ENCODE measurements at regions not wholly inside any gene's neighbourhood (a gene's known extent, or its start where the extent isn't known, plus 50 kb on each side); places are given as distances from the start of the nearest gene placed in this dataset.

DNA sequence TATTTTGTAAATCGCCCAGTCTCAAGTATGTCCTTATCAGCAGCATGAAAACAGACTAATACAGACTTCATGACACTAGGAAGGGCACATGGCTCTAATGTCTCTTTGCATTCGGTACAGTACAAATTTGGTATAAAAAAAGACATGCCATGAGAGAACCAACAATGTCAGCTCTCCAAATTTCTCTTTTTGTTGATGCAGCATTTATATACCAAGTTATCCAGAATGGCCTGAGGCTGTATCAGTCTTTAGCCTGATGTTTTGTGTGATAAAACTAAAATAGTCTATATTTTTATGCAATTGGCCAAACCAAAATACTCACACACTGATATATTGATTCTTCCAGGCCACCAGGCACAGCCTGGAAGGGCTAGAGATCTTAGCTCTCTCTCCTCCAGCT is 124.3 kb upstream of the SAMSN1 start:
- TF ChIP-seq, protein P1, sequence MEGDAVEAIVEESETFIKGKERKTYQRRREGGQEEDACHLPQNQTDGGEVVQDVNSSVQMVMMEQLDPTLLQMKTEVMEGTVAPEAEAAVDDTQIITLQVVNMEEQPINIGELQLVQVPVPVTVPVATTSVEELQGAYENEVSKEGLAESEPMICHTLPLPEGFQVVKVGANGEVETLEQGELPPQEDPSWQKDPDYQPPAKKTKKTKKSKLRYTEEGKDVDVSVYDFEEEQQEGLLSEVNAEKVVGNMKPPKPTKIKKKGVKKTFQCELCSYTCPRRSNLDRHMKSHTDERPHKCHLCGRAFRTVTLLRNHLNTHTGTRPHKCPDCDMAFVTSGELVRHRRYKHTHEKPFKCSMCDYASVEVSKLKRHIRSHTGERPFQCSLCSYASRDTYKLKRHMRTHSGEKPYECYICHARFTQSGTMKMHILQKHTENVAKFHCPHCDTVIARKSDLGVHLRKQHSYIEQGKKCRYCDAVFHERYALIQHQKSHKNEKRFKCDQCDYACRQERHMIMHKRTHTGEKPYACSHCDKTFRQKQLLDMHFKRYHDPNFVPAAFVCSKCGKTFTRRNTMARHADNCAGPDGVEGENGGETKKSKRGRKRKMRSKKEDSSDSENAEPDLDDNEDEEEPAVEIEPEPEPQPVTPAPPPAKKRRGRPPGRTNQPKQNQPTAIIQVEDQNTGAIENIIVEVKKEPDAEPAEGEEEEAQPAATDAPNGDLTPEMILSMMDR (IDR thresholded peaks at IDR 0.05) = no peak
- no peak for TF ChIP-seq POLR2A (IDR thresholded peaks at IDR 0.05)
- no peak for TF ChIP-seq POLR2AphosphoS5 (IDR thresholded peaks at IDR 0.05)
- TF ChIP-seq EP300 (IDR thresholded peaks at IDR 0.05) = no peak
